Fibroblast of lung (primary cell): ENCODE measurements at regions not wholly inside any gene's neighbourhood (a gene's known extent, or its start where the extent isn't known, plus 50 kb on each side); places are given as distances from the start of the nearest gene placed in this dataset.

ENCODE experiments used
- DNase-seq, 2 donors: peaks; one replicate each; pipeline versions ENCODE4 v3.0.0 to v3.0.0-alpha.2; 2010; ENCODE audit warnings: low read depth in 2 of 2
- H2AFZ ChIP-seq: 2 replicates; pipeline ENCODE4 v1.5.1; 2012; ENCODE audit warnings: low read length, control low read depth, inconsistent platforms
- H3K27ac ChIP-seq: 2 replicates; pipeline ENCODE4 v1.5.1; 2011; ENCODE audit warnings: low read length, control low read depth; ENCODE audit not compliant: insufficient read depth
- H3K27me3 ChIP-seq: 2 replicates; pipeline ENCODE4 v1.5.1; 2011; ENCODE audit warnings: mild to moderate bottlenecking, low read length; ENCODE audit not compliant: control insufficient read depth, insufficient read depth
- H3K36me3 ChIP-seq: 2 replicates; pipeline ENCODE4 v1.5.1; 2011; ENCODE audit warnings: low read length; ENCODE audit not compliant: control insufficient read depth, insufficient read depth
- H3K4me1 ChIP-seq: 2 replicates; pipeline ENCODE4 v1.5.1; 2011; ENCODE audit warnings: low read length; ENCODE audit not compliant: control insufficient read depth, insufficient read depth; ENCODE audit errors: extremely low read depth
- H3K4me2 ChIP-seq: 2 replicates; pipeline ENCODE4 v1.5.1; 2011; ENCODE audit warnings: low read length, control low read depth; ENCODE audit not compliant: insufficient read depth; ENCODE audit errors: extremely low read depth
- H3K4me3 ChIP-seq, 4 experiments: fragments of 200-600 bp in 1 of 4; sonication (generic) in 1 of 4; replicated peaks in 1 of 4; 2 replicates each; pipeline ENCODE4 v1.5.1; 2011 to 2016; ENCODE audit warnings: low read length in 4 of 4, low read depth in 3 of 4, mild to moderate bottlenecking in 3 of 4, control low read depth in 2 of 4, inconsistent platforms in 1 of 4, mixed read lengths in 1 of 4; ENCODE audit not compliant: insufficient read depth in 1 of 4; ENCODE audit errors: control extremely low read depth in 1 of 4
- H3K79me2 ChIP-seq: 2 replicates; pipeline ENCODE4 v1.5.1; 2012; ENCODE audit warnings: mild to moderate bottlenecking, low read length, inconsistent platforms; ENCODE audit not compliant: control insufficient read depth, insufficient read depth
- H3K9ac ChIP-seq: 2 replicates; pipeline ENCODE4 v1.5.1; 2011; ENCODE audit warnings: mild to moderate bottlenecking, low read length, control low read depth; ENCODE audit not compliant: insufficient read depth
- H3K9me3 ChIP-seq: 2 replicates; pipeline ENCODE4 v1.5.1; 2012; ENCODE audit warnings: low read depth, low read length; ENCODE audit not compliant: control insufficient read depth, insufficient read depth
- H4K20me1 ChIP-seq: 2 replicates; pipeline ENCODE4 v1.5.1; 2011; ENCODE audit warnings: low read length; ENCODE audit not compliant: control insufficient read depth, insufficient read depth; ENCODE audit errors: extremely low read depth
- EZH2 ChIP-seq: IDR thresholded peaks from 2 replicates; pipeline ENCODE4 v1.5.1; 2012; ENCODE audit warnings: low read length, control low read depth, mild to moderate bottlenecking; ENCODE audit errors: missing control alignments
- TF ChIP-seq, protein P1 (sequence below), 2 donors: IDR thresholded peaks in 1 of 2; conservative IDR thresholded peaks in 1 of 2; 1 replicate in 1 of 2; 2 replicates in 1 of 2; pipeline ENCODE4 v1.5.1; 2011 to 2012; ENCODE audit warnings: low read length in 2 of 2, control low read depth in 1 of 2, inconsistent platforms in 1 of 2, low read depth in 1 of 2, mild to moderate bottlenecking in 1 of 2

DNA sequence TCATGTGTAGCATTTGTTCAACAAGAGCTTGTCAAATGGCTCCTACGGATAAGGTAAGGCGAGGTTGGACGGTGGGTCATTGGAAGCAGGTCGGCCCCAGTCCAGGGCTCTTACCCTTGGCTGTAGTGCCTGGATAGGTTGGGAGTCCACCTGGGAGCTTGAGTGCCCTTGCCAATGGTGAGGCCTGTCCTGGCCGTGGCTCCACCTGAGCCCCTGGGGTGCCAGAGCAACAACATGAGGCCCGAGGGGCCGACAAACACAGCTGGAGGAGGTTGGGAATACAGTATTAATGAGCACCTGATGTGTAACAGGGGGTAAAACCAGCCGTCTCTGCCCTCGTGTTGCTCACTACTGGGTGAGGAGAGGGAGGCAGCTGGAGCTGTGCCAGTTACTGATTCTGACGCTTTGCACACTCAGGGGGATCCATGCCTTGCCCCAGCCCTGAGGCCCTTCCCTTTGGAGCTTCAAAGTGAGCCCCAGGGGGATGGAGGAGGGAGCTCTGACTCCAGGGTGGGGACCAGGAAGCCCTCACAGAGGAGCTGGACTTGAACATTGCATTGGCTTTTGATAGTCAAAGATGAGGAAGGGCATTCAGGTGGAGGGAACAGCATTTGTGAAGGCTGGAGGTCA, 87.2 kb downstream of the RHOB start:
- Histone ChIP-seq H3K36me3 (no peaks in the 10 kb centered on the region), H3K4me1 (no peaks in the 10 kb centered on the region), H3K4me2 (no peak overlapping the region), H3K27ac (no peak overlapping the region), H3K79me2 (no peaks in the 10 kb centered on the region), H3K27me3 (no peaks in the 10 kb centered on the region), H3K9ac (no peak overlapping the region), H3K9me3 (no peaks in the 10 kb centered on the region), H2AFZ (no peak overlapping the region), H4K20me1 (no peaks in the 10 kb centered on the region), H3K4me3 (no peak overlapping the region)
- TF ChIP-seq, protein P1, sequence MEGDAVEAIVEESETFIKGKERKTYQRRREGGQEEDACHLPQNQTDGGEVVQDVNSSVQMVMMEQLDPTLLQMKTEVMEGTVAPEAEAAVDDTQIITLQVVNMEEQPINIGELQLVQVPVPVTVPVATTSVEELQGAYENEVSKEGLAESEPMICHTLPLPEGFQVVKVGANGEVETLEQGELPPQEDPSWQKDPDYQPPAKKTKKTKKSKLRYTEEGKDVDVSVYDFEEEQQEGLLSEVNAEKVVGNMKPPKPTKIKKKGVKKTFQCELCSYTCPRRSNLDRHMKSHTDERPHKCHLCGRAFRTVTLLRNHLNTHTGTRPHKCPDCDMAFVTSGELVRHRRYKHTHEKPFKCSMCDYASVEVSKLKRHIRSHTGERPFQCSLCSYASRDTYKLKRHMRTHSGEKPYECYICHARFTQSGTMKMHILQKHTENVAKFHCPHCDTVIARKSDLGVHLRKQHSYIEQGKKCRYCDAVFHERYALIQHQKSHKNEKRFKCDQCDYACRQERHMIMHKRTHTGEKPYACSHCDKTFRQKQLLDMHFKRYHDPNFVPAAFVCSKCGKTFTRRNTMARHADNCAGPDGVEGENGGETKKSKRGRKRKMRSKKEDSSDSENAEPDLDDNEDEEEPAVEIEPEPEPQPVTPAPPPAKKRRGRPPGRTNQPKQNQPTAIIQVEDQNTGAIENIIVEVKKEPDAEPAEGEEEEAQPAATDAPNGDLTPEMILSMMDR (conservative IDR thresholded peaks at IDR 0.05 in 1 of 2, IDR thresholded peaks at IDR 0.05 in 1 of 2; ENCODE audit: low read depth in 1 of 2, low read length in 2 of 2), result no peak
- TF ChIP-seq EZH2, result no peak
- no peak for DNase-seq

DNA sequence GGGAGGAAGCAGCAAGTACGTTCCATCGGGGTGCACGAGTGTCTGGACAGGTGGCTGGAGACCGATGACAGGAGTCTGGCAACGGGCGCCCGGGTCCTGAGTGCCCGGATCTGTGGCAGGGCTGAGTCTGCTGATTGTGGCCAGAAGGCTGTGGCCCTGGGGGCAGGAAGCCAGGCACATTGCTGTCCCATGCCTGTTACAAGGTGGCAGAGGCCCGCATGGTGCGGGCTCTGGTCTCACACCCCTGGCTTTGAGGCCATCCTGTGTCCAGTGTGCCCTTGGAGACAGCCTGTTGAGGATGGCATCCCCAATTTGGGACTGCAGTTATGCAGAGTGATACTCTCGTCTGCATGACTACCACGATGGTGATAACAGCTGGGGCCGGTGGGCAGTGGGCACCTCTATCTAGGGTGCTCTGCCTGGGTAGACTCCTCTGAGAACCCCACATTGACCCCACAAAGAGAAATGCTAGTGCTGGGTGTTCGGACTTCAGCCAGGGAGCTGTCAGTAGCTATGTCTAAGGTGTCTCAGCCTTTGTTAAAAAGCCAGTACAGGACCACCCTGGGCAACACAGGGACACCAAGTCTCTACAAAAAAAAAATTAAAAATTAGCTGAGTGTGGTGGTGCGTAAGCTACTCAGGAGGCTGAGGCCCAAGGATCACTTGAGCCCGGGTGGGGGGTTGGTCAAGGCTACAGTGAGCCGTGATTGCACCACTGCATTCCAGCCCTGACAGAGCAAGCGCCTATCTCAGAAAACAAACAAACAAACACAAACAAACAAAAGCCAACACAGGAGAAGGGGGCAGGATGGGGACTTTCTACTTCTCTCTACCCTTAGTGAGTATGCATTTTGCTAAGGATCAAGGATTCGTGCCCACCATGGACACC, 88.3 kb downstream of the RHOB start:
- TF ChIP-seq EZH2, result no peak
- TF ChIP-seq, protein P1 (conservative IDR thresholded peaks at IDR 0.05 in 1 of 2, IDR thresholded peaks at IDR 0.05 in 1 of 2; ENCODE audit: low read depth in 1 of 2, low read length in 2 of 2), result no peak
- H3K9ac ChIP-seq, result no peak overlapping the region
- no peaks in the 10 kb centered on the region for H3K9me3 ChIP-seq
- no peaks in the 10 kb centered on the region for H3K79me2 ChIP-seq
- H4K20me1 ChIP-seq, result no peaks in the 10 kb centered on the region
- H3K4me1 ChIP-seq, result no peaks in the 10 kb centered on the region
- H3K4me3 ChIP-seq, result no peak overlapping the region
- no peak overlapping the region for H3K4me2 ChIP-seq
- H3K36me3 ChIP-seq, result no peaks in the 10 kb centered on the region
- DNase-seq, result no peak
- no peak overlapping the region for H3K27ac ChIP-seq
- H3K27me3 ChIP-seq, result no peaks in the 10 kb centered on the region
- H2AFZ ChIP-seq, result no peak overlapping the region

DNA sequence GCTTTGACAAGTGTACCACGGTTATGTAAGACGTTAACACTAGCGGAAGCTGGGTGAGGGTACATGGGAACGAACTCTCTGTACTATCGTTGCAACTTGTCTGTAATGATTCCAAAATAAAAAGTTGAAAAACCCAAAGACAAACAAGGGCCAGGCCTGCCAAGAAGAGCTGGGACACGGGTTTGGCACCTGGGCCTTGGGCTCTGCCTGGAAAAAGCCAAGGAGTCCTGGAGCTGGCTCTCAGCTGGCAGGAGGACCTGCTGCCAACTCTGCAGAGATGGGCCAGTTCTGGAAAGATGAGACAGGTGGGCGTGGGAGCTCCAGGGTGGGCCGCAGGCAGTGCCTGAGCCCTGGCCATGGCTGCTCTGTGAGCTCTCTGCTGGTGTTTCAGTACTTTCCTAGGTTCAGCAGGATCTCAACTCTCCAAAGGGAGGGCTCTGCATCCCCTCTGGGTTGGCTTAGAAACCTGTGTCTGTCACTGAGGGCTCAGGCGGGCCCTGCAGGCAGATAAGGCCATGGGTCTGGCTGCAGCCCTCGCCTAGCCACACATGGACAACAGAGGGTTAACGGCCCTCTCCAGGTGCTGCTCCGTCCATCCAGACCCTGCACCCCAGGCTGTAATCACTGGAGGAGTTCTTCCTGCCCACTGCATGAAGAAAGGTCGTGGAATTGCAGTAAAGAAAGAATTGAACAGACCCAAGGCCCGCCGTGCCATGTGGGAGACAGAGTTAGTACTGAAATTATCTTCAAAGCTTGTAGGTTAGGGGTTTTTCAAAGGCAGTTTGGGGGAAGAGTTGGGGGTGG, 89.9 kb downstream of the RHOB start:
- H3K36me3 ChIP-seq, result no peaks in the 10 kb centered on the region
- H3K27ac ChIP-seq, result no peak overlapping the region
- no peak for DNase-seq
- no peaks in the 10 kb centered on the region for H3K79me2 ChIP-seq
- no peak for TF ChIP-seq EZH2
- TF ChIP-seq, protein P1 (conservative IDR thresholded peaks at IDR 0.05 in 1 of 2, IDR thresholded peaks at IDR 0.05 in 1 of 2; ENCODE audit: low read depth in 1 of 2, low read length in 2 of 2), result no peak
- peaks cover 2% of the 10 kb centered on the region for H3K27me3 ChIP-seq
- H4K20me1 ChIP-seq, result no peaks in the 10 kb centered on the region
- H3K4me1 ChIP-seq, result no peaks in the 10 kb centered on the region
- no peak overlapping the region for H3K4me3 ChIP-seq
- H3K9me3 ChIP-seq, result no peaks in the 10 kb centered on the region
- no peak overlapping the region for H3K4me2 ChIP-seq
- no peak overlapping the region for H3K9ac ChIP-seq
- no peak overlapping the region for H2AFZ ChIP-seq
